GM19467 (cell line): ENCODE measurements at regions not wholly inside any gene's neighbourhood (a gene's known extent, or its start where the extent isn't known, plus 50 kb on each side); places are given as distances from the start of the nearest gene placed in this dataset.
"Not testable (repeated sequence)": the region's sequence is repeated elsewhere in the genome, so short reads cannot be mapped to it uniquely, and the experiment has no call there.

Experiments
- ATAC-seq: cut with Tn5 transposase; IDR thresholded peaks from one replicate; pipeline ENCODE4 v1.9.1; 2021; ENCODE audit warnings: mild to moderate bottlenecking, moderate library complexity; ENCODE audit not compliant: unreplicated experiment

GRCh38 chr13:22848539-22849052 lies 332.2 kb upstream of the SGCG start:
- ATAC-seq, result no peak

GRCh38 chr13:22855926-22856325 lies 324.9 kb upstream of the SGCG start:
- ATAC-seq, result no peak

- ATAC-seq, result not testable (repeated sequence)
Observed at GRCh38 chr13:22858980-22859379, 321.8 kb upstream of the SGCG start.

GRCh38 chr13:22859411-22859810 lies 321.4 kb upstream of the SGCG start:
- ATAC-seq, result not testable (repeated sequence)

- ATAC-seq, result no peak
Observed at GRCh38 chr13:22861958-22862466, 318.8 kb upstream of the SGCG start.

GRCh38 chr13:22862478-22862877 lies 318.3 kb upstream of the SGCG start:
- no peak for ATAC-seq

GRCh38 chr13:22866221-22866620 lies 314.6 kb upstream of the SGCG start:
- ATAC-seq, result no peak

GRCh38 chr13:22871231-22871630 lies 309.5 kb upstream of the SGCG start:
- ATAC-seq, result no peak

GRCh38 chr13:22874839-22875238 lies 305.9 kb upstream of the SGCG start:
- ATAC-seq, result no peak

- ATAC-seq, result no peak
Observed at GRCh38 chr13:22877421-22877820, 303.4 kb upstream of the SGCG start.

GRCh38 chr13:22880741-22881720 lies 299.7 kb upstream of the SGCG start:
- ATAC-seq, result no peak

GRCh38 chr13:22881721-22882608 lies 298.8 kb upstream of the SGCG start:
- ATAC-seq, result not testable (repeated sequence)

- no peak for ATAC-seq
Observed at GRCh38 chr13:22883262-22883840, 297.4 kb upstream of the SGCG start.

GRCh38 chr13:22883956-22884355 lies 296.8 kb upstream of the SGCG start:
- no peak for ATAC-seq

GRCh38 chr13:22886061-22886460 lies 294.7 kb upstream of the SGCG start:
- not testable (repeated sequence) for ATAC-seq

GRCh38 chr13:22889376-22889775 lies 291.4 kb upstream of the SGCG start:
- not testable (repeated sequence) for ATAC-seq

- ATAC-seq, result no peak
Observed at GRCh38 chr13:22893204-22893603, 287.6 kb upstream of the SGCG start.

- ATAC-seq, result no peak
Observed at GRCh38 chr13:22893777-22894176, 287.0 kb upstream of the SGCG start.

GRCh38 chr13:22897571-22898314 lies 283.0 kb upstream of the SGCG start:
- no peak for ATAC-seq

- not testable (repeated sequence) for ATAC-seq
Observed at GRCh38 chr13:22900416-22900951, 280.3 kb upstream of the SGCG start.
